ENCODE measurements at regions not wholly inside any gene's neighbourhood (a gene's known extent, or its start where the extent isn't known, plus 50 kb on each side); places are given as distances from the start of the nearest gene placed in this dataset.

GRCh38 chr1:34610063-34610462 lies 144.8 kb upstream of the GJB5 start:
- DNase-seq (ENCODE audit: low spot score), result no peak

- no peak for DNase-seq (ENCODE audit: low spot score)
Observed at GRCh38 chr1:34611571-34611970, 143.3 kb upstream of the GJB5 start.

- DNase-seq (ENCODE audit: low spot score), result no peak
Observed at GRCh38 chr1:34612091-34612827, 142.6 kb upstream of the GJB5 start.

- no peak for DNase-seq (ENCODE audit: low spot score)
Observed at GRCh38 chr1:34617321-34618118, 137.3 kb upstream of the GJB5 start.

GRCh38 chr1:34618381-34618780 lies 136.5 kb upstream of the GJB5 start:
- no peak for DNase-seq (ENCODE audit: low spot score)

GRCh38 chr1:34619256-34619655 lies 135.6 kb upstream of the GJB5 start:
- DNase-seq (ENCODE audit: low spot score), result no peak

GRCh38 chr1:34621916-34622315 lies 132.9 kb upstream of the GJB5 start:
- no peak for DNase-seq (ENCODE audit: low spot score)

GRCh38 chr1:34625521-34626015 lies 129.3 kb upstream of the GJB5 start:
- DNase-seq (ENCODE audit: low spot score), result no peak

GRCh38 chr1:34627465-34628240 lies 127.2 kb upstream of the GJB5 start:
- no peak for DNase-seq (ENCODE audit: low spot score)

- no peak for DNase-seq (ENCODE audit: low spot score)
Observed at GRCh38 chr1:34631126-34631525, 123.7 kb upstream of the GJB5 start.

- no peak for DNase-seq (ENCODE audit: low spot score)
Observed at GRCh38 chr1:34639701-34640100, 115.1 kb upstream of the GJB5 start.

- no peak for DNase-seq (ENCODE audit: low spot score)
Observed at GRCh38 chr1:34640654-34641401, 114.0 kb upstream of the GJB5 start.

- no peak for DNase-seq (ENCODE audit: low spot score)
Observed at GRCh38 chr1:34642679-34643078, 112.2 kb upstream of the GJB5 start.

GRCh38 chr1:34645109-34645688 lies 109.6 kb upstream of the GJB5 start:
- DNase-seq (ENCODE audit: low spot score), result no peak

GRCh38 chr1:34645919-34646318 lies 108.9 kb upstream of the GJB5 start:
- no peak for DNase-seq (ENCODE audit: low spot score)

GRCh38 chr1:34648501-34648900 lies 106.3 kb upstream of the GJB5 start:
- no peak for DNase-seq (ENCODE audit: low spot score)

GRCh38 chr1:34650090-34650489 lies 104.8 kb upstream of the GJB5 start:
- DNase-seq (ENCODE audit: low spot score), result no peak

GRCh38 chr1:34650800-34651199 lies 104.0 kb upstream of the GJB5 start:
- no peak for DNase-seq (ENCODE audit: low spot score)

GRCh38 chr1:34653110-34653509 lies 101.7 kb upstream of the GJB5 start:
- no peak for DNase-seq (ENCODE audit: low spot score)

GRCh38 chr1:34655206-34655874 lies 99.5 kb upstream of the GJB5 start:
- DNase-seq (ENCODE audit: low spot score), result no peak

- no peak for DNase-seq (ENCODE audit: low spot score)
Observed at GRCh38 chr1:34655875-34656240, 99.0 kb upstream of the GJB5 start.
